ENCODE measurements at regions not wholly inside any gene's neighbourhood (a gene's known extent, or its start where the extent isn't known, plus 50 kb on each side); places are given as distances from the start of the nearest gene placed in this dataset.

GRCh38 chr16:63717806-63718205, 1404.1 kb downstream of the CDH11 start:
- TF ChIP-seq CTCF (IDR thresholded peaks at IDR 0.05) (no peak), POLR2A (IDR thresholded peaks at IDR 0.05) (no peak), POLR2AphosphoS5 (IDR thresholded peaks at IDR 0.05) (no peak)
